Esophagus squamous epithelium (tissue), 5 donors: ENCODE measurements at regions not wholly inside any gene's neighbourhood (a gene's known extent, or its start where the extent isn't known, plus 50 kb on each side); places are given as distances from the start of the nearest gene placed in this dataset.

Experiments
- DNase-seq: peaks from one replicate; lab custom pipeline; 2025; lab: John Stamatoyannopoulos, UW
- H3K27ac ChIP-seq, 4 donors: fragments of 200-600 bp; sonication (generic); one replicate each; pipeline ENCODE4 v1.5.1; 2016 to 2019; ENCODE audit warnings: mild to moderate bottlenecking in 1 of 4
- H3K27me3 ChIP-seq, 4 donors: fragments of 200-600 bp; sonication (generic); 1 replicate in 3 of 4; 2 replicates in 1 of 4; pipeline versions ENCODE4 v1.5.1 to v1.6.0; 2017 to 2021; ENCODE audit warnings: antibody characterized with exemption in 1 of 4
- H3K36me3 ChIP-seq, 3 donors: fragments of 200-600 bp; sonication (generic); one replicate each; pipeline ENCODE4 v1.5.1; 2016 to 2019
- H3K4me1 ChIP-seq, 3 donors: fragments of 200-600 bp; sonication (generic); one replicate each; pipeline ENCODE4 v1.5.1; 2017 to 2019
- H3K4me3 ChIP-seq, 4 donors: fragments of 200-600 bp; sonication (generic); 1 replicate in 3 of 4; 2 replicates in 1 of 4; pipeline ENCODE4 v1.5.1; 2016 to 2019; ENCODE audit warnings: mild to moderate bottlenecking in 2 of 4, moderate library complexity in 1 of 4
- H3K9me3 ChIP-seq, 3 donors: fragments of 200-600 bp; sonication (generic); one replicate each; pipeline ENCODE4 v1.5.1; 2016 to 2019
- POLR2A ChIP-seq, 4 donors: fragments of 450-650 bp; IDR thresholded peaks; one replicate each; pipeline ENCODE4 v1.6.1; 2017; ENCODE audit warnings: antibody characterized with exemption in 4 of 4, mild to moderate bottlenecking in 4 of 4, moderate library complexity in 3 of 4
- WGBS, 2 donors: methylation state at CpG; one replicate each; pipeline ENCODE4 v1.1.5; 2018; 5-methylcytosine and 5-hydroxymethylcytosine counted together
- intact Hi-C: fragments of 100-400 bp; cut with DNase I; formaldehyde crosslinking; loops from one replicate; pipeline ENCODE4 v1.15.0; 2022
- TF ChIP-seq, protein P1 (sequence below), 6 experiments: fragments of 450-650 bp in 4 of 6; fragments of 200-600 bp in 2 of 6; sonication (generic) in 2 of 6; IDR thresholded peaks; one replicate each; pipeline ENCODE4 v1.5.1; 2016 to 2019; ENCODE audit warnings: antibody characterized with exemption in 6 of 6, mild to moderate bottlenecking in 4 of 6, moderate library complexity in 4 of 6
- donor health status: DM: yes; HTN: yes; CAD: no.

DNA sequence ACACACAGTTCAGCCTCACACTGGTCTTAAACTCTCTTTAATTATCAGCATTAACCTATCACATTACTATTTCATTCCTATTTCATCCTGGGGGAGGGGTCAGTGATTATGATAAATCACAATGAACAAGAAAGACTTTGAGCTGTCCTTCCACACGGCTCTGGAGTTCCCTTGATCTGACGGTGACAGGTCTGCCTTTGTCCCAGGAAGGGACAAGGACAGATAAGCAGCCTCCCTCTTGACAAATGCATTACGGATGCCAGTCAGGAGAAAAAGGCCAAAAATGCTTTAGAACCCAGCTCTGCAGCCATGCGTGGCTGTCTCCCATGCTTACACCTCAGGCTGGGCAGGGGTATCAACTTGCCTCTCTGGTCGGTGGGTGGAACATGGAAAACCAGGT lies 281.7 kb downstream of the BCL11A start:
- Histone ChIP-seq H3K27me3 (no peaks in the 10 kb centered on the region), H3K27ac (no peak overlapping the region), H3K4me3 (no peak overlapping the region), H3K4me1 (no peaks in the 10 kb centered on the region), H3K9me3 (peaks cover 0 to 15% (median 0%) of the 10 kb centered on the region in 3 donors), H3K36me3 (no peaks in the 10 kb centered on the region)
- no peak for DNase-seq
- TF ChIP-seq POLR2A (IDR thresholded peaks at IDR 0.05) = no peak
- TF ChIP-seq, protein P1, sequence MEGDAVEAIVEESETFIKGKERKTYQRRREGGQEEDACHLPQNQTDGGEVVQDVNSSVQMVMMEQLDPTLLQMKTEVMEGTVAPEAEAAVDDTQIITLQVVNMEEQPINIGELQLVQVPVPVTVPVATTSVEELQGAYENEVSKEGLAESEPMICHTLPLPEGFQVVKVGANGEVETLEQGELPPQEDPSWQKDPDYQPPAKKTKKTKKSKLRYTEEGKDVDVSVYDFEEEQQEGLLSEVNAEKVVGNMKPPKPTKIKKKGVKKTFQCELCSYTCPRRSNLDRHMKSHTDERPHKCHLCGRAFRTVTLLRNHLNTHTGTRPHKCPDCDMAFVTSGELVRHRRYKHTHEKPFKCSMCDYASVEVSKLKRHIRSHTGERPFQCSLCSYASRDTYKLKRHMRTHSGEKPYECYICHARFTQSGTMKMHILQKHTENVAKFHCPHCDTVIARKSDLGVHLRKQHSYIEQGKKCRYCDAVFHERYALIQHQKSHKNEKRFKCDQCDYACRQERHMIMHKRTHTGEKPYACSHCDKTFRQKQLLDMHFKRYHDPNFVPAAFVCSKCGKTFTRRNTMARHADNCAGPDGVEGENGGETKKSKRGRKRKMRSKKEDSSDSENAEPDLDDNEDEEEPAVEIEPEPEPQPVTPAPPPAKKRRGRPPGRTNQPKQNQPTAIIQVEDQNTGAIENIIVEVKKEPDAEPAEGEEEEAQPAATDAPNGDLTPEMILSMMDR (IDR thresholded peaks at IDR 0.05) = no peak
- 68 to 69% methylated on average over 5 of the region's 5 CpGs for WGBS, 2 donors
- intact Hi-C loops = no loop called here

DNA sequence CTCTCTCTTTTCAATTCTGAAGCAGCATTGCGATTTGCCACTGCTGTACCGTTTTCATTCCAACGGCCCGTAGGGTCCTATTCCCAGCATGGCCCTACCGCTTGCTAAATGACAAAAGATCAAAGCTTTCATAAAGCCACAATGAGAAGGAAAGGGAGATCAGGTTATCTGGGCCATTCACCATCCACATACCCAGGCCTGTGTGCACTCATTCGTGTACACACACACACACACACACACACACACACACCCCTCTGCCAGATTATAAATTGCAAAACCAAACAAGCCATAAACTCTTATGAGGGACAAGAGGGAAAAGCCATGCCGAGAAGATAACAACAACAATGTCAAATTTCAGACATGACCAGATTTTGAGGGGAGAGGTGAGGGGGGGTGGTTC lies 282.3 kb downstream of the BCL11A start:
- no peak for TF ChIP-seq POLR2A (IDR thresholded peaks at IDR 0.05)
- H3K27me3 ChIP-seq = no peaks in the 10 kb centered on the region
- no peak overlapping the region for H3K27ac ChIP-seq
- peaks cover 0 to 15% (median 0%) of the 10 kb centered on the region in 3 donors for H3K9me3 ChIP-seq
- no peaks in the 10 kb centered on the region for H3K36me3 ChIP-seq
- intact Hi-C loops = no loop called here
- no peaks in the 10 kb centered on the region for H3K4me1 ChIP-seq
- WGBS, 2 donors = 91 to 92% methylated on average over 5 to 7 of the region's 7 CpGs
- DNase-seq = no peak
- no peak overlapping the region for H3K4me3 ChIP-seq

DNA sequence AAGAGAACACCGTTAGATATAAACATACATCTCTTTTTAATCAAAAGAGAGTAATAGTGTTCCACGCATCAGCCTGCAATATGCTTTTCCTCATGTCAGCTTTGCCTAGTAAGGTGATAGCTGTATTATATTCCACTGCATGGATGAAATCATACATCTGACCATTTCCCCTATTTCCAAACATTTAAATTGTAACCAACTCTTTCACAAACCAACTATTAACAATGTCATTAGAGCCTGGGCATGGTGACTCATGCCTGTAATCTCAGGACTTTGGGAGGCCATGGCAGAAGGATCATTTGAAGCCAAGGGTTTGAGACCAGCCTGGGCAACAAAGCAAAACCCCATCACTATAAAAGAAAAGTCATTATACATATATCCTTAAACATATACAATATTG lies 284.8 kb downstream of the BCL11A start:
- WGBS, 2 donors = 88 to 97% methylated on average over 2 of the region's 2 CpGs
- H3K27me3 ChIP-seq = no peaks in the 10 kb centered on the region
- H3K36me3 ChIP-seq = no peaks in the 10 kb centered on the region
- TF ChIP-seq, protein P1 (IDR thresholded peaks at IDR 0.05) = no peak
- no peak for TF ChIP-seq POLR2A (IDR thresholded peaks at IDR 0.05)
- no peaks in the 10 kb centered on the region for H3K9me3 ChIP-seq
- intact Hi-C loops = no loop called here
- H3K4me1 ChIP-seq = no peaks in the 10 kb centered on the region
- no peak for DNase-seq
- H3K4me3 ChIP-seq = no peak overlapping the region
- H3K27ac ChIP-seq = no peak overlapping the region

DNA sequence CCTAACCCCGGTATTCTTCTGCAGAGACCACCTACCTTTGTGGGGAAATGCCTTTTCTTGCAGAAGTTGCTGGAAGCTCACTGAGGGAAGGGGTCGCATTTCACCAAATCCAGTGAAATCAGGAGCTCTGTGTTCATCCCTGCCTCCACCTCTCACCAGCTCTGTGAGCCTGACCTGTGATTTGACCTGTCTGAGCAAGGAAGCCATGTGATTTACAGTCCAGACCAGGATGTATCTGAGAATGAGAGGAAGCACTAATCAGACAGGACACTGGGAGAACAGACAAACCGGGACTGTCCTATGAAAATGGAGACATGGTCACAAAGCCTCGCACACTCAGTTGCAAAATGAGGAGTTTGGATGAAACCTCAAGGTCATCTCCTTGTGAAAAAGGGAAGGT lies 285.4 kb downstream of the BCL11A start:
- Histone ChIP-seq H3K27ac (no peak overlapping the region), H3K9me3 (no peaks in the 10 kb centered on the region), H3K4me3 (no peak overlapping the region), H3K27me3 (no peaks in the 10 kb centered on the region), H3K4me1 (no peaks in the 10 kb centered on the region), H3K36me3 (no peaks in the 10 kb centered on the region)
- intact Hi-C loops = no loop called here
- TF ChIP-seq, protein P1 (IDR thresholded peaks at IDR 0.05) = no peak
- no peak for TF ChIP-seq POLR2A (IDR thresholded peaks at IDR 0.05)
- WGBS, 2 donors = 70 to 79% methylated on average over 3 to 4 of the region's 4 CpGs
- no peak for DNase-seq

DNA sequence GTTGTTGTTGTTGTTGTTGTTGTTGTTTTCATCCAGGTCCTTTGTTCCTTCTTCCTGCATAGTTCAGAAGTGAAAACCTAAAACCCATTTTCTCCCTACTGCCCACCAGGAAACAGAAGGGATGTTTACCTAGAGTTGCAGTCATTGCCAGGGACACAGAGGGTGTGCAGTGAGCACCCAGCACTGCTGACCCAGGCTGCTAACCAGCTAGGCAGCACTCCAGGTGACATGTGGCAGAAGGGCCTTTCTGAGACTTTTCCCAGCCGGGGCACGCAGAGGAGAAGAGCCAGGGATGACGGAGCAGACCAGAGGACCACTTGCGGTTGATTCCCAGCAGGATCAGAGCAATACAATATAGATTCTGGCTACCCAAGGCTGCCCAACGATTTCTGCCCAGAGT lies 286.3 kb downstream of the BCL11A start:
- no peak overlapping the region for H3K27ac ChIP-seq
- WGBS, 2 donors = 79 to 89% methylated on average over 3 to 5 of the region's 5 CpGs
- no peak overlapping the region for H3K4me3 ChIP-seq
- TF ChIP-seq POLR2A (IDR thresholded peaks at IDR 0.05) = no peak
- TF ChIP-seq, protein P1 (IDR thresholded peaks at IDR 0.05) = no peak
- peaks cover 0 to 8% (median 0%) of the 10 kb centered on the region in 3 donors for H3K4me1 ChIP-seq
- intact Hi-C loops = no loop called here
- H3K9me3 ChIP-seq = no peaks in the 10 kb centered on the region
- no peak for DNase-seq
- no peaks in the 10 kb centered on the region for H3K27me3 ChIP-seq
- H3K36me3 ChIP-seq = no peaks in the 10 kb centered on the region

DNA sequence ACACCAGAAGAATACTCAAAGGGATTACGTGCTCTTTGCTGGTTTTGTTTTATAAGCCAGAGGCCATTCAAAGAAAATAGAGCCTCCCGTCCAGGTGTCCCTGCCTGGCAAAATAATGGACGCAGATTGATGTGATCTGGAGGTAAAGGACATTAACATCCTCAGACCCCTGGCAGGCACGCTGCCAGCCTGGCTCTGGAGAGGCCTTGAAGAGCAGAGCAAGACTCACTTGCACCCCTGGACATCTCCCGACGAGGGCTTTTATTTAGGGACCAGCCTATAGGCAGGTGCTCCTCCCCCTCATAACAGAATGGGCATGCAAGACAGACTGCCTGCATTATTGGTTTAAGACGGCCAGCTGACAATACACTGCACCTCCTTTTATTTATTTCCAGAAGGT lies 291.3 kb downstream of the BCL11A start:
- H3K27me3 ChIP-seq = no peaks in the 10 kb centered on the region
- H3K36me3 ChIP-seq = no peaks in the 10 kb centered on the region
- peak overlapping the region in 1 of 4 donors; percentile 78 for H3K27ac ChIP-seq
- TF ChIP-seq, protein P1 (IDR thresholded peaks at IDR 0.05) = no peak
- TF ChIP-seq POLR2A (IDR thresholded peaks at IDR 0.05) = no peak
- DNase-seq = no peak
- 50 to 70% methylated on average over 7 of the region's 7 CpGs for WGBS, 2 donors
- peaks cover 4 to 38% (median 6%) of the 10 kb centered on the region in 3 donors for H3K4me1 ChIP-seq
- H3K9me3 ChIP-seq = no peaks in the 10 kb centered on the region
- intact Hi-C loops = no loop called here
- H3K4me3 ChIP-seq = no peak overlapping the region
